ENCODE measurements at regions not wholly inside any gene's neighbourhood (a gene's known extent, or its start where the extent isn't known, plus 50 kb on each side); places are given as distances from the start of the nearest gene placed in this dataset.

DNA sequence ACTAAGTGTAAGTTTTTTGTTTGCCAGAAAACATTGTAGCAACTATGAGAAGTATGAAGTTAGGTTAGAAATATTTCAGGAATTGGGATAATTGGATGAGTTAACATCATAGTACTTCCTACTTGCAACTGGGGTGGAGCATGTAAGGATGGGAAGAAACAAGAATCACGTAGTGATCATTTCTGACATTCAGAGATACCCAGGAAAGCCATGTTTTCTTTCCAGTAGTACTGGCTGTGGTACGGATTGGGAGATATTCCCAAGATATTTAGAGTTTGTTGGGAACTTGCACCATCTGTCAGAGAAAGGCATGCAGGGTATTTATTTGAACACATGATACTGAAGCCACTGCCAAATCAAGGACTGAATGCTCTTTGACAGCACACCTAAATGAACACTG, 87.6 kb upstream of the SLC4A4 start:
- in situ Hi-C loops (cut with MboI; ENCODE audit: low pct_ligation_motif_present in 1 of 4, low pct_unique_long_range_greater_than_20kb in 1 of 4, low sequenced_read_pairs in 3 of 4) (no loop called here), intact Hi-C loops (cut with DNase I; ENCODE audit: low total_unique reads) (no loop called here)
- H3K27me3 ChIP-seq = no peaks in the 10 kb centered on the region
- 74 to 100% methylated on average over 2 of the region's 2 CpGs for WGBS, 2 donors (ENCODE audit: low coverage in 1 of 2)
- no peaks in the 10 kb centered on the region for H3K36me3 ChIP-seq
- no peaks in the 10 kb centered on the region for H3K4me1 ChIP-seq
- TF ChIP-seq POLR2AphosphoS5 (IDR thresholded peaks at IDR 0.05) (no peak), POLR2A (IDR thresholded peaks at IDR 0.05) (no peak), EP300 (IDR thresholded peaks at IDR 0.05; ENCODE audit: low read depth) (no peak)
- TF ChIP-seq, protein P1, sequence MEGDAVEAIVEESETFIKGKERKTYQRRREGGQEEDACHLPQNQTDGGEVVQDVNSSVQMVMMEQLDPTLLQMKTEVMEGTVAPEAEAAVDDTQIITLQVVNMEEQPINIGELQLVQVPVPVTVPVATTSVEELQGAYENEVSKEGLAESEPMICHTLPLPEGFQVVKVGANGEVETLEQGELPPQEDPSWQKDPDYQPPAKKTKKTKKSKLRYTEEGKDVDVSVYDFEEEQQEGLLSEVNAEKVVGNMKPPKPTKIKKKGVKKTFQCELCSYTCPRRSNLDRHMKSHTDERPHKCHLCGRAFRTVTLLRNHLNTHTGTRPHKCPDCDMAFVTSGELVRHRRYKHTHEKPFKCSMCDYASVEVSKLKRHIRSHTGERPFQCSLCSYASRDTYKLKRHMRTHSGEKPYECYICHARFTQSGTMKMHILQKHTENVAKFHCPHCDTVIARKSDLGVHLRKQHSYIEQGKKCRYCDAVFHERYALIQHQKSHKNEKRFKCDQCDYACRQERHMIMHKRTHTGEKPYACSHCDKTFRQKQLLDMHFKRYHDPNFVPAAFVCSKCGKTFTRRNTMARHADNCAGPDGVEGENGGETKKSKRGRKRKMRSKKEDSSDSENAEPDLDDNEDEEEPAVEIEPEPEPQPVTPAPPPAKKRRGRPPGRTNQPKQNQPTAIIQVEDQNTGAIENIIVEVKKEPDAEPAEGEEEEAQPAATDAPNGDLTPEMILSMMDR (IDR thresholded peaks at IDR 0.05) = no peak
- no peak overlapping the region for H3K27ac ChIP-seq
- no peaks in the 10 kb centered on the region for H3K9me3 ChIP-seq
- DNase-seq = no peak
- no peak overlapping the region for H3K4me3 ChIP-seq

DNA sequence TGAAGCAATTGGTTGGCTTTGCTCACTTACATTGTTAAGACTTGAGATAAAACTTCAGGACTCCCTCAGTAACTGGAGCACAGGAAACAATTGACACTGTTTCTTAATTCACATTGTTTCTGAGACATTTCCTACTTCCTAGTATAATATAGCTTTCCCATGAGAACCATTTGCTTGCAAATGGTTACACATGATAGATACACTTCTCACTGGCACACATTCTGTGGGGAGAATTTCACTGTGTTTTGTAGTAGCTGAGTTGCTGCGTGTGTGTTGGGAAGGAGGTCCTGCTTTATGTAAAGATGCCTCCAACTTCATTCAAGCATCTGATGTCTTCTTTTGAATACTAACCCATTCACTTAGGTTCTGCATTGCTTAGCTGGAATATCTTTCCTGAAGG, 85.3 kb upstream of the SLC4A4 start:
- no peak for DNase-seq
- H3K9me3 ChIP-seq = no peaks in the 10 kb centered on the region
- intact Hi-C loops (cut with DNase I; ENCODE audit: low total_unique reads) = no loop called here
- H3K4me3 ChIP-seq = no peak overlapping the region
- TF ChIP-seq, protein P1 (IDR thresholded peaks at IDR 0.05) = no peak
- no peak for TF ChIP-seq EP300 (IDR thresholded peaks at IDR 0.05; ENCODE audit: low read depth)
- no peak for TF ChIP-seq POLR2AphosphoS5 (IDR thresholded peaks at IDR 0.05)
- TF ChIP-seq POLR2A (IDR thresholded peaks at IDR 0.05) = no peak
- H3K36me3 ChIP-seq = no peaks in the 10 kb centered on the region
- no peak overlapping the region for H3K27ac ChIP-seq
- in situ Hi-C loops (cut with MboI; ENCODE audit: low pct_ligation_motif_present in 1 of 4, low pct_unique_long_range_greater_than_20kb in 1 of 4, low sequenced_read_pairs in 3 of 4) = no loop called here
- no peaks in the 10 kb centered on the region for H3K4me1 ChIP-seq
- no peaks in the 10 kb centered on the region for H3K27me3 ChIP-seq
- WGBS, 2 donors (ENCODE audit: low coverage in 1 of 2) = 92% methylated on average over 1 of the region's 1 CpG; no CpG with 5 or more reads in 1 of the 2 donors

DNA sequence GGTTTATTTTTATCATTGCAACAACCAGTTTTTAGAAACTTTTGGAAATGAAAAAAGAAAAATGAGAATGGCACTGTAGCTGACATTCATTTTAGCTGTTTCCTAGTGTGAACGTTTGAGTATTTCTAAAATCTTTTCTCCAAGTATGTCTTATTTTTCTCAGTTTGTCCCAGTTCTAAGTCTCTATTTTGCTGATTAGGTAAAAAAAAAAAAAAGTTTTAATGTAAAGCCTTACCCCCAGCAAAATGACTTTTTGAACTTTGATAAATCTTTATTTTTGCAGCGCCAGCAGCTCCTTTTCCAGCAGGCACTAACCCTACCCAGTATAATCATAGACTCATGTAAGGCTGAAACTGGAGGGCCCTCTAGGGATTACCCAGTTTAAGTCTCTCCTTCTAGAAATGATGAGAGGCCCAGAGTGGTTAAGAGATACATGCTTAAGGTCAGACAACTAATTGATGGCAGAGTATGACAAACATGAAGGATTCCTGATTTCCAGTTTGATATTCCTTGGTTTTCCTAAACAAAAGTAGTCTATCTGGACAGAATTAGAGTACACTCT, 84.3 kb upstream of the SLC4A4 start:
- in situ Hi-C loops (cut with MboI; ENCODE audit: low pct_ligation_motif_present in 1 of 4, low pct_unique_long_range_greater_than_20kb in 1 of 4, low sequenced_read_pairs in 3 of 4) (no loop called here), intact Hi-C loops (cut with DNase I; ENCODE audit: low total_unique reads) (no loop called here)
- Histone ChIP-seq H3K27ac (no peak overlapping the region), H3K36me3 (no peaks in the 10 kb centered on the region), H3K9me3 (no peaks in the 10 kb centered on the region), H3K4me1 (no peaks in the 10 kb centered on the region), H3K4me3 (no peak overlapping the region), H3K27me3 (no peaks in the 10 kb centered on the region)
- TF ChIP-seq POLR2AphosphoS5 (IDR thresholded peaks at IDR 0.05) (no peak), POLR2A (IDR thresholded peaks at IDR 0.05) (no peak), EP300 (IDR thresholded peaks at IDR 0.05; ENCODE audit: low read depth) (no peak)
- TF ChIP-seq, protein P1 (IDR thresholded peaks at IDR 0.05) = no peak
- no peak for DNase-seq
- 79 to 84% methylated on average over 2 of the region's 2 CpGs for WGBS, 2 donors (ENCODE audit: low coverage in 1 of 2)

DNA sequence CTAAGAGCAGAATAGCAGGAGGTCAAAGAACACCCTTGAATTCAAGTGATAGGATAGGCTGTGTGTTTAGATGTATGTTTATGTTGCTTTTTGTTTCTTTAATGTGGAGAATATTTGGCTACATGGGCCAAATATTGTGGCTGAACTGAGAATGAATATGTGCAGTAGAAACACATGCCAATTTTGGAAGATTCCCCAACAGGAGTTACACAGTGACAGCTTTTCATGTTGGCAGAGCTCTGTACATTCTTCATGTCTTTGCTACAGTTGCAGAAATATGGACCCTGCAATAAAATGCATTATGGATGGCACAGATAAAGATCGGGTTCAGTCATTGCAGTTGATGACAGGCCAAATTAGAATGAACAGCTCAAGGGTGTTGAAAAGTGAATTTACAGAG, 82.8 kb upstream of the SLC4A4 start:
- intact Hi-C loops (cut with DNase I; ENCODE audit: low total_unique reads) = no loop called here
- H3K27ac ChIP-seq = no peak overlapping the region
- no peaks in the 10 kb centered on the region for H3K4me1 ChIP-seq
- DNase-seq = no peak
- WGBS, 2 donors (ENCODE audit: low coverage in 1 of 2) = 44 to 50% methylated on average over 1 of the region's 1 CpG
- TF ChIP-seq POLR2A (IDR thresholded peaks at IDR 0.05) = no peak
- TF ChIP-seq, protein P1 (IDR thresholded peaks at IDR 0.05) = no peak
- no peak for TF ChIP-seq EP300 (IDR thresholded peaks at IDR 0.05; ENCODE audit: low read depth)
- no peak for TF ChIP-seq POLR2AphosphoS5 (IDR thresholded peaks at IDR 0.05)
- no peak overlapping the region for H3K4me3 ChIP-seq
- in situ Hi-C loops (cut with MboI; ENCODE audit: low pct_ligation_motif_present in 1 of 4, low pct_unique_long_range_greater_than_20kb in 1 of 4, low sequenced_read_pairs in 3 of 4) = no loop called here
- H3K36me3 ChIP-seq = no peaks in the 10 kb centered on the region
- no peaks in the 10 kb centered on the region for H3K9me3 ChIP-seq
- H3K27me3 ChIP-seq = no peaks in the 10 kb centered on the region
